MCF 10A (cell line): ENCODE measurements at regions not wholly inside any gene's neighbourhood (a gene's known extent, or its start where the extent isn't known, plus 50 kb on each side); places are given as distances from the start of the nearest gene placed in this dataset.
"Not testable (repeated sequence)": the region's sequence is repeated elsewhere in the genome, so short reads cannot be mapped to it uniquely, and the experiment has no call there.

ENCODE experiments used
- BruUV-seq: library from RNA; stranded (reverse); fragments of 400-500 nt; replicated peaks from 2 replicates; lab custom pipeline; 2021; lab: Mats Ljungman, UMichigan
- CTCF ChIA-PET: fragments of 300-600 bp; sonication (Branson Sonifier 250); formaldehyde crosslinking; extraction: SDS; loops from one replicate; lab custom pipeline; 2021; ENCODE audit warnings: antibody characterized with exemption, inconsistent platforms; lab: Yijun Ruan, JAX
- POLR2A ChIA-PET: fragments of 300-600, 350-650 bp; sonication (Branson Sonifier 250); formaldehyde crosslinking; extraction: SDS; loops from one replicate; lab custom pipeline; 2020; ENCODE audit warnings: antibody characterized with exemption, inconsistent platforms; lab: Yijun Ruan, JAX
- DNase-seq: peaks from one replicate; pipeline ENCODE4 v3.0.0-alpha.2; 2018; ENCODE audit not compliant: unreplicated experiment
- H3K27ac Mint-ChIP-seq: one replicate; pipeline ENCODE4 v1.8.0; 2022; ENCODE audit warnings: mild to moderate bottlenecking, low read depth, mixed read lengths; ENCODE audit not compliant: unreplicated experiment
- H3K27me3 Mint-ChIP-seq: one replicate; pipeline ENCODE4 v1.8.0; 2022; ENCODE audit warnings: mixed read lengths; ENCODE audit not compliant: insufficient read depth, unreplicated experiment
- H3K36me3 Mint-ChIP-seq: one replicate; pipeline ENCODE4 v1.8.0; 2022; ENCODE audit warnings: mild to moderate bottlenecking, moderate library complexity, mixed read lengths; ENCODE audit not compliant: insufficient read depth, unreplicated experiment
- H3K4me1 Mint-ChIP-seq: one replicate; pipeline ENCODE4 v1.8.0; 2022; ENCODE audit warnings: mixed read lengths; ENCODE audit not compliant: insufficient read depth, unreplicated experiment
- H3K4me3 Mint-ChIP-seq: one replicate; pipeline ENCODE4 v1.8.0; 2022; ENCODE audit warnings: mild to moderate bottlenecking, moderate library complexity, mixed read lengths; ENCODE audit not compliant: unreplicated experiment
- H3K9me3 Mint-ChIP-seq: one replicate; pipeline ENCODE4 v1.8.0; 2022; ENCODE audit warnings: mixed read lengths; ENCODE audit not compliant: unreplicated experiment
- CTCF ChIP-seq: fragments of 200-600 bp; IDR thresholded peaks from one replicate; pipeline ENCODE4 v1.8.0; 2022; ENCODE audit warnings: antibody characterized with exemption, mild to moderate bottlenecking; ENCODE audit not compliant: unreplicated experiment
- intact Hi-C: fragments of 100-400 bp; cut with micrococcal nuclease; formaldehyde crosslinking; loops from 2 replicates; pipeline ENCODE4 v1.14.1; 2022

DNA sequence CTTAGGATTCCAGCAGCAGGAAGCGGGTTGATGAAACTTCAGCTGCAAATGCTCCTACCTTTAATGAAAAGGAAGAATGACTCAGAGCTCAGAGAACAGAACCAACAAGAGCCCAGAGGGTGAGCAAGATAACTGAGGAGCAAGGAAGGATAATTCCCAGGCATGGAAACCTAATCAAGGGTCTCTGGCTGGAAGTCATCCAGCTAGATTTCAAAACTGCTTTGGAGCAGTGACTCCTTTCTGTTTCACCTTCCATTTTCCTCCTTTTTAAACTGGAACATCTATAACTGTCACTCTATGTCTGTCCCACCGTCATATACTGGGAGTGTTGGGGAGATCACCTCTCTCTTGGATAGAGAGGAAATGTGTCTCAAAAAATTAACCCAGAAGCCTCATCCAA, 148.4 kb upstream of the RAB6C start:
- peaks cover 21% of the 10 kb centered on the region for H3K9me3 Mint-ChIP-seq
- H3K4me1 Mint-ChIP-seq: no peaks in the 10 kb centered on the region
- BruUV-seq: no TSS peak
- H3K4me3 Mint-ChIP-seq: no peak overlapping the region
- POLR2A ChIA-PET: no interaction called here
- intact Hi-C loops: no loop called here
- no peaks in the 10 kb centered on the region for H3K36me3 Mint-ChIP-seq
- CTCF ChIA-PET: no interaction called here
- H3K27me3 Mint-ChIP-seq: no peaks in the 10 kb centered on the region
- H3K27ac Mint-ChIP-seq: no peak overlapping the region
- no peak for DNase-seq
- no peak for TF ChIP-seq CTCF

DNA sequence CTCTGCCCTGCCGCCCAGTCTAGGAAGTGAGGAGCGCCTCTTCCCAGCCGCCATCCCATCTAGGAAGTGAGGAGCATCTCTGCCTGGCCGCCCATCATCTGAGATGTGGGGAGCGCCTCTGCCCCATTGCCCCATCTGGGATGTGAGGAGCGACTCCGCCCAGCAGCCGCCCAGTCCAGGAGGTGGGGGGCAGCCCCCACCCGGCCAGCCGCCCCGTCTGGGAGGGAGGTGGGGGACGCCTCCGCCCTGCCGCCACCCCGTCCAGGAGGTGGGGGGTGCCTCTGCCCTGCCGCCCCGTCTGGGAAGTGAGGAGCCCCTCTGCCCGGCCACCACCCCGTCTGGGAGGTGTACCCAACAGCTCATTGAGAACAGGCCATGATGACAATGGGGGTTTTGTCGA, 146.0 kb upstream of the RAB6C start:
- H3K36me3 Mint-ChIP-seq, BruUV-seq, DNase-seq, H3K27ac Mint-ChIP-seq, H3K4me1 Mint-ChIP-seq, CTCF ChIA-PET, intact Hi-C loops, H3K27me3 Mint-ChIP-seq, POLR2A ChIA-PET, H3K4me3 Mint-ChIP-seq: not testable (repeated sequence)
- peaks cover 27% of the 10 kb centered on the region for H3K9me3 Mint-ChIP-seq

DNA sequence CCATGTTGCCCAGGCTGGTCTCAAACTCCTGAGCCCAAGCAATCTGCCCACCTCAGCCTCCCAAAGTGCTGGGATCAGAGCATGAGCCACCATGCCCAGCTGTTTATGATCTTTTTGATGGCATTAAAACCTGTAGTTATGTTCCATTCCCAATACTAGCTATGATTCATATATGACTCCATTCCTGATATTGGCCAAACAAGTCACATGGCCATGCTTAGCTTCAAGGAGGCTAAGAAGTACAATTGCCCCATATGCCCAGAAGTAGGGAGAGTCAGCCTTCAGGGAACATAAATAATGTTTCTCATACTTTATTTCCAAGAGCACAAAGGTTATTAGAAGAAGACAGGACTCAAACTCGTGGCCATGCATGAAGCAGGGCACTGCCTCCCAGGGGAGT, 132.4 kb upstream of the RAB6C start:
- no peaks in the 10 kb centered on the region for H3K4me1 Mint-ChIP-seq
- POLR2A ChIA-PET: interaction anchor here (0.6 kb wide), 2 partner anchors 219 to 411 kb away, joined by 3 to 4 read pairs; no protein-coding TSS in a partner anchor
- peaks cover 7% of the 10 kb centered on the region for H3K9me3 Mint-ChIP-seq
- CTCF ChIA-PET: interaction anchor here (0.7 kb wide), 1 partner anchor 62 kb away, joined by 3 read pairs; no protein-coding TSS in a partner anchor
- no peak overlapping the region for H3K27ac Mint-ChIP-seq
- H3K4me3 Mint-ChIP-seq: no peak overlapping the region
- no peaks in the 10 kb centered on the region for H3K27me3 Mint-ChIP-seq
- TF ChIP-seq CTCF: no peak
- BruUV-seq: no TSS peak
- H3K36me3 Mint-ChIP-seq: no peaks in the 10 kb centered on the region
- intact Hi-C loops: loop anchor here (10.0 kb wide), 1 partner anchor 1112 kb away; no protein-coding TSS in a partner anchor
- DNase-seq: no peak

DNA sequence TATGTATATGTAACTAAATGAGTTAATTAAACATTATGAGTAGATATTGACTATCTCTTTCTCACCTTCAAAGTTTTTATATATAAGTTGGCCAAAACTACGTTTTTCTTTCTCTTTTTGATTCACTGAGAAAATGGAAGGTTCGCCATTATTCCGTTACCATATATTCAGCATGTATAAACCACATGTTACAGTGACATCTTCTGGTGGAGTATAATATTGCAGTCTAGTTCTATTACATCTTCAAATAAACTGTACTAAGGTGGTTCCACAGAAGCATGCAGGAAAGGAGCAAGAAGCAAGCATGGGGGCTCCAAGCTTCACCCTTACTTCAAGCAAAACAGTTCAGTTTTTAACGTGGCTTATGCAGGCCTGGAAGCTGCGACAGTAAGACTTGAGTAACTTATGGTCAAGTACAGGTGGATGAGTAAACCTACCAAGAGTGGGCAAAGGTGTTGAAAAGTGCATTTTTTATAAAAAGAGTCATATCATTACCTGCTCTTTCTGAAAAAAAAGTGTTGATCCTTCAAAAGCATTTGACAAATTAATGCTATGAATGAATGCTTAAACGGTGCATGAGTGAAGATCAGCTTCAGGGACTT, 129.8 kb upstream of the RAB6C start:
- ChIA-PET POLR2A (interaction anchor here (0.7 kb wide), 1 partner anchor 1534 kb away, joined by 3 read pairs; no protein-coding TSS in a partner anchor), CTCF (interaction anchor here (0.9 to 1.6 kb wide), 9 partner anchors 11 to 1529 kb away, joined by 3 to 10 read pairs (median 4); no protein-coding TSS in a partner anchor)
- peak; percentile 75 for DNase-seq
- no peaks in the 10 kb centered on the region for H3K36me3 Mint-ChIP-seq
- peak; percentile 73 for TF ChIP-seq CTCF
- no peak overlapping the region for H3K27ac Mint-ChIP-seq
- BruUV-seq: no TSS peak
- H3K9me3 Mint-ChIP-seq: peaks cover 7% of the 10 kb centered on the region
- no peaks in the 10 kb centered on the region for H3K4me1 Mint-ChIP-seq
- no peak overlapping the region for H3K4me3 Mint-ChIP-seq
- intact Hi-C loops: loop anchor here (1.0 to 10.0 kb wide), 4 partner anchors 455 to 1528 kb away; no protein-coding TSS in a partner anchor
- H3K27me3 Mint-ChIP-seq: no peaks in the 10 kb centered on the region
